SJSA1 (cell line): ENCODE measurements at regions not wholly inside any gene's neighbourhood (a gene's known extent, or its start where the extent isn't known, plus 50 kb on each side); places are given as distances from the start of the nearest gene placed in this dataset.

ENCODE experiments used
- DNase-seq, 2 experiments: peaks; one replicate each; pipeline ENCODE4 v3.0.0-alpha.2; 2015 to 2020; ENCODE audit warnings: low spot score in 2 of 2, low read depth in 1 of 2
- H3K27ac ChIP-seq: fragments of 250-450 bp; sonication (Bioruptor Pico); 2 replicates; pipeline ENCODE4 v1.5.1; 2020; ENCODE audit warnings: mild to moderate bottlenecking, moderate library complexity
- H3K27me3 ChIP-seq: fragments of 250-450 bp; sonication (Bioruptor Pico); replicated peaks from 2 replicates; pipeline ENCODE4 v1.5.1; 2020; ENCODE audit warnings: mild to moderate bottlenecking, moderate library complexity
- H3K36me3 ChIP-seq: fragments of 250-450 bp; sonication (Bioruptor Pico); 2 replicates; pipeline ENCODE4 v1.5.1; 2020; ENCODE audit warnings: mild to moderate bottlenecking
- H3K4me1 ChIP-seq: fragments of 250-450 bp; sonication (Bioruptor Pico); replicated peaks from 2 replicates; pipeline ENCODE4 v1.6.1; 2021; ENCODE audit warnings: mild to moderate bottlenecking
- H3K4me3 ChIP-seq: fragments of 250-450 bp; sonication (Bioruptor Pico); 2 replicates; pipeline ENCODE4 v1.5.1; 2020; ENCODE audit warnings: mild to moderate bottlenecking
- H3K9me3 ChIP-seq: fragments of 250-450 bp; sonication (Bioruptor Pico); replicated peaks from 2 replicates; pipeline ENCODE4 v1.5.1; 2020; ENCODE audit warnings: mild to moderate bottlenecking

DNA sequence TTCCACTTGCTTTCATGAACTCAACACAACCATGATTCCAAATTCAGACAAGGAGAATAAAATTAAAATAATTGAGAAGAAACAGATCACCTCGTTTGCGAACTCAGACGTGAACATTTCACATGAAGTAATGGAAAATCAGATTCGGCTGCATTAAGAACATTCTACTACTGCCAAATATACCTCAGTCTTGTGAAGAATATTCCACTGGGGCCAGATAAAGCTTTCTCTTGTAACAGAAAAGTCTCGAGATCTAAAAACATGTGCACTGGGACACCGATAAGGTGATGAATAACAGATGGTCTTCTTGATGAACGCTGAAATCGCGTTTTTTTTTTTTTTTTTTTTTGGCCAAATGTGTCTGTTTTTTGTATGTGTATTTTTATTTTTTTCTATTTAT lies 761.1 kb downstream of the BRD1 start:
- no peaks in the 10 kb centered on the region for H3K27me3 ChIP-seq
- DNase-seq: no peak
- no peak overlapping the region for H3K27ac ChIP-seq
- H3K9me3 ChIP-seq: no peaks in the 10 kb centered on the region; the same call in 1 of the 2 replicates
- no peak overlapping the region for H3K4me3 ChIP-seq
- H3K36me3 ChIP-seq: no peaks in the 10 kb centered on the region
- H3K4me1 ChIP-seq: no peaks in the 10 kb centered on the region

DNA sequence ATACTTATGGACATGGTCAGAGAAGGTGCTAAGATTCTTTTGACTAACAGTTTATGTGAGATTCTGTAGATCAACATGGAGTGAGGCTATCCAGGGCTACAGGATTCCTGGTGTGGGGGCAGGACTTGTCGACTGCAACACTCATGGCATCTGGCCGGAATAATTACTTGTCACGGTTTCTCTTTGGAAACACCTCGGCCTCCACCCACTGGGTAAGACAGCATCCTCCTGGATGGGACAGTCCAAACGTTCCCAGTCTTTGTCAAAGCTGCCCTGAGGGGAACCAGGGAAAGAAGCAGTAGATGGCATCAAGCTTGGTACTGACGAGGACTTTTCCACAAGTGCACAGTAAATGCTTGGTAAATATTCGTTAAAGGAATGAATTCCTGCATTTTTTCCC lies 762.8 kb downstream of the BRD1 start:
- no peak for DNase-seq
- Histone ChIP-seq H3K36me3 (no peaks in the 10 kb centered on the region), H3K9me3 (no peaks in the 10 kb centered on the region; the same call in 1 of the 2 replicates), H3K27ac (no peak overlapping the region), H3K4me3 (no peak overlapping the region), H3K4me1 (no peaks in the 10 kb centered on the region), H3K27me3 (no peaks in the 10 kb centered on the region)

DNA sequence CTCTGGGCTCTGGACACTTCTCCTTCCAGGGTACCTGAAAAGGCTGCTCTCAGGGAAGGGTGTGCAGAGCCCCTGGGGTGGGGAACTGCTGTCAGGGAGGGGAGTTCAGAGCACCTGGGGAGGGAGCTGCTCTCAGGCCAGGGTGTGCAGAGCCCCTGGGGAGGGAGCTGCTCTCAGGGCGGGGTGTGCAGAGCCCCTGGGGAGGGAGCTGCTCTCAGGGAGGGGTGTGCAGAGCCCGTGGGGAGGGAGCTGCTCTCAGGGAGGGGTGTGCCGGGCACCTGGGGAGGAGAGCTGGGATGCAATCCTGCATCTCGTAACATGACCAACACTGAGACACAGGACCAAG lies 764.2 kb downstream of the BRD1 start:
- no peaks in the 10 kb centered on the region for H3K27me3 ChIP-seq
- H3K9me3 ChIP-seq: no peaks in the 10 kb centered on the region; the same call in 1 of the 2 replicates
- H3K4me1 ChIP-seq: no peaks in the 10 kb centered on the region
- H3K27ac ChIP-seq: no peak overlapping the region
- no peak for DNase-seq
- H3K36me3 ChIP-seq: no peaks in the 10 kb centered on the region
- no peak overlapping the region for H3K4me3 ChIP-seq

GRCh38 chr22:49062802-49063544 lies 764.7 kb downstream of the BRD1 start:
- Histone ChIP-seq H3K4me1 (no peaks in the 10 kb centered on the region), H3K36me3 (no peaks in the 10 kb centered on the region), H3K27ac (no peak overlapping the region), H3K4me3 (no peak overlapping the region), H3K27me3 (no peaks in the 10 kb centered on the region), H3K9me3 (no peaks in the 10 kb centered on the region; the same call in 1 of the 2 replicates)
- no peak for DNase-seq

- Histone ChIP-seq H3K4me3 (no peak overlapping the region), H3K27ac (no peak overlapping the region), H3K9me3 (no peaks in the 10 kb centered on the region; the same call in 1 of the 2 replicates), H3K27me3 (no peaks in the 10 kb centered on the region), H3K36me3 (no peaks in the 10 kb centered on the region), H3K4me1 (no peaks in the 10 kb centered on the region)
- DNase-seq: no peak
These were observed 765.4 kb downstream of the BRD1 start for GRCh38 chr22:49062155-49062801.

- no peak for DNase-seq
- no peaks in the 10 kb centered on the region for H3K36me3 ChIP-seq
- no peak overlapping the region for H3K27ac ChIP-seq
- H3K27me3 ChIP-seq: no peaks in the 10 kb centered on the region
- no peaks in the 10 kb centered on the region for H3K4me1 ChIP-seq
- H3K4me3 ChIP-seq: no peak overlapping the region
- peaks cover 2% of the 10 kb centered on the region; the same call in 1 of the 2 replicates for H3K9me3 ChIP-seq
These were observed 769.8 kb downstream of the BRD1 start for GRCh38 chr22:49057910-49058309.

DNA sequence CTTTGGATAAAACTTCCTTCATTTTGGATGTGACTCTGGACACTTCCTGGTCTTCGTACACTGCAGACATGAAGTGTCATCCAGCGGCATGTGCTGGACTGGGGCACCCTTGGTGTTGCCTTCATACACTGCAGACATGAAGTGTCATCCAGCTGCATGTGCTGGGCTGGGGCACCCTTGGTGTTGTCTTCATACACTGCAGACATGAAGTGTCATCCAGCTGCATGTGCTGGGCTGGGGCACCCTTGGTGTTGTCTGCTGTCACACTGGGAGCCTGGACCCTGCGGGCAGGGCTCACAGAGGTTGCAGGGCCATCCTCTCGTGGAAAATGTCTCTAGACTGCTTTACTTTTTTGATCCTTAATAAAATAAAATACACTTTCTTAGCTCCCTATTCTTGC lies 771.4 kb downstream of the BRD1 start:
- H3K9me3 ChIP-seq: peaks cover 2% of the 10 kb centered on the region; the same call in 1 of the 2 replicates

GRCh38 chr22:49055406-49055805 lies 772.3 kb downstream of the BRD1 start:
- 0 out of 2 replicates have a peak, but pooled peaks cover 2% of the 10 kb centered on the region for H3K9me3 ChIP-seq
- H3K4me1 ChIP-seq: no peaks in the 10 kb centered on the region
- no peaks in the 10 kb centered on the region for H3K27me3 ChIP-seq
- DNase-seq: no peak
- H3K36me3 ChIP-seq: no peaks in the 10 kb centered on the region
- H3K4me3 ChIP-seq: no peak overlapping the region
- no peak overlapping the region for H3K27ac ChIP-seq

More for the DNA sequence above, 771.4 kb downstream of the BRD1 start:
- Histone ChIP-seq H3K27ac (no peak overlapping the region), H3K27me3 (no peaks in the 10 kb centered on the region), H3K36me3 (no peaks in the 10 kb centered on the region), H3K4me3 (no peak overlapping the region), H3K4me1 (no peaks in the 10 kb centered on the region)
- no peak for DNase-seq

DNA sequence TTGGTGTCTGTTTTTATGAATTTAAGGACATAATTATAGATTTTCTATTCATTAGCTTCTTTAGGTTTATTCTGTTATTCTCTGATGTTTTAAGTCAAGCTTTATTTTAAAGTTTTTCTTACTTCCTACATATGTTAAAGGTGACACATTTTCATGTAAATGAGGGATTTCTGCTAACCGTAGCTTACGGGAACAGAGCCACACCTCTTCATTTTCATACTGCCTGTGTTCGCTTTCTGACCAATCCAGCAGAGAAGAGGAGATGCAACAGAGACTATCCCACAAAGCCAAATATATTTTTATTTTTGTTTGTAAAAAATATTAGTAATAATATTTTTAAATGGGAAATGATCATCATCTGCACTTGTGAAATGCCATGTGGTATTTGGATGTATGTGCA lies 774.1 kb downstream of the BRD1 start:
- Histone ChIP-seq H3K9me3 (peaks cover 2% of the 10 kb centered on the region; the same call in 1 of the 2 replicates), H3K27ac (no peak overlapping the region), H3K27me3 (no peaks in the 10 kb centered on the region), H3K4me1 (no peaks in the 10 kb centered on the region), H3K36me3 (no peaks in the 10 kb centered on the region), H3K4me3 (no peak overlapping the region)
- DNase-seq: no peak

DNA sequence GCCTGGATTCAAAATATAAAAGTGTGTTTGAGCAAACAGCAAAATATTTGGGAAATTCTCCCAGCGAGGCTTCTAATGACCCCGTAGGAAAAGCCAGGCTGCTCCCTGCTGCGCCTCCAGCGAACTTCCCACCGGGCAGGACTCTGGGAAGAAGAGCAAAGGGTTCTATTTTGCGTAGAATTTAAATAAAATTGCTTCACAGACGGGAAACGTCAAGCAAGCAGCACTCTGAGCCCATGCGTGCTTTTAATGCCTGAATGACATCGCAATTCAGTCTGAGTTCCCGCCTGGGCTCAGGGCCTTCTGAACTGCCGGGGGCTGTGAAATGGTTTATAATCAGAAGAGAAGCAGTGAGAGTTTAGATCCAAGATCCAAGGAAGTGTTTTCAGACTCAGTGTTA lies 775.1 kb downstream of the BRD1 start:
- Histone ChIP-seq H3K4me1 (no peaks in the 10 kb centered on the region), H3K36me3 (no peaks in the 10 kb centered on the region), H3K27me3 (no peaks in the 10 kb centered on the region), H3K9me3 (peaks cover 2% of the 10 kb centered on the region; the same call in 1 of the 2 replicates), H3K4me3 (no peak overlapping the region), H3K27ac (no peak overlapping the region)
- DNase-seq: no peak

DNA sequence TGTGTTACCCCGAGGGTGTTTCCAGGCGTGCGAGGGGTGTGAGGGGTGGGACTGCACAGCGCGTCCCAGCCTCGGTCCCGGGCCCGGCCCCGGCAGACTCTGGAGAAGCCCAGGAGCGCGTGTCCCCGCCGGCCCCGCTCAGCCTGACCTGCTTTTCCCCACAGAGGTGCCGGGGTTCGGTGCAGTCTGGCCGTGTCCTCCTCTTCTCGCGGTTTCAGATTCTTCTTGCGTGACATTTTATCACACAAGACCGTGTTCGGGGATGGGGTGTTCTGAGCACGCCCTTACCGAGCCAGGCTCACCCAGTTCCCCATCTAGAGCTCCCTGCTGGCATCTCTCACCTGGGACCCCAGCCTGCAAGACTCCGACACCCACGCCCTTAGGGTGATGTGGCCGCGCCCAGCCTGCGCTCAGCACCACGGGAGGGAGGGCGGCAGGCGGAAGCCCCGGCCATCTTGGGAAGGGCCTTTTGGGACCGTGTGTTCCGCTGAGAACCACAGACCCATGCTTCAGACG lies 775.6 kb downstream of the BRD1 start:
- no peak overlapping the region for H3K4me3 ChIP-seq
- no peaks in the 10 kb centered on the region for H3K27me3 ChIP-seq
- no peak for DNase-seq
- H3K9me3 ChIP-seq: peaks cover 2% of the 10 kb centered on the region; the same call in 1 of the 2 replicates
- no peaks in the 10 kb centered on the region for H3K4me1 ChIP-seq
- H3K36me3 ChIP-seq: no peaks in the 10 kb centered on the region
- H3K27ac ChIP-seq: no peak overlapping the region

DNA sequence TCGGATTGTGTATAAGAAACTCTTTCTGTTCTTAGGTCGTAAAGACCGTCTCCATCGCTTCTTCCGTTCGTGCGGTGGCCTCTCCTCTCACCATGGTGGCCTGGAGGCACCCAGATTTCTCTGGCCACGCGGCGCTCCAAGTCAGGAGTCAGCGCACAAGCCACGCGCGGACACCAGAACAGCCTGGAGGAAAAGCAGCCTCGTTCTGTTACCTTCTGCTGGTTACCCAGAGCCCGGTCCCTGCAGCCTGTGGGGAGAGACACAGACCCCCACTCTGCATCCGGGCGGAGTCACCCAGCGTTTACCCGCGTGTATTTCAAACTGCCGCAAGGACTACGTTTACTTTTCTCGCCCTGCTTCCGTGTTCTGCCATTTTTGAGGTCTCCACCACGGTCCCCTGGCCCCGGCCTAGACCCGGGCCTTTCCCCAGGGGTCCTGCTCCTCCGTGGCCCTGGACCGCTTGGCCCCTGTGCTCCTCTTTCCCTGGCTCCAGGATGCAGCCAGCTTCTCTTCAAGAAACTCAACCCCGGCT lies 776.1 kb downstream of the BRD1 start:
- H3K27ac ChIP-seq: no peak overlapping the region
- no peaks in the 10 kb centered on the region for H3K27me3 ChIP-seq
- no peaks in the 10 kb centered on the region for H3K4me1 ChIP-seq
- no peaks in the 10 kb centered on the region for H3K36me3 ChIP-seq
- peaks cover 2% of the 10 kb centered on the region; the same call in 1 of the 2 replicates for H3K9me3 ChIP-seq
- no peak overlapping the region for H3K4me3 ChIP-seq
- DNase-seq: no peak

GRCh38 chr22:49049691-49050090 lies 778.0 kb downstream of the BRD1 start:
- H3K27me3 ChIP-seq: no peaks in the 10 kb centered on the region
- no peak for DNase-seq
- H3K9me3 ChIP-seq: no peaks in the 10 kb centered on the region; the same call in 1 of the 2 replicates
- no peaks in the 10 kb centered on the region for H3K4me1 ChIP-seq
- no peak overlapping the region for H3K4me3 ChIP-seq
- H3K36me3 ChIP-seq: no peaks in the 10 kb centered on the region
- no peak overlapping the region for H3K27ac ChIP-seq

- no peaks in the 10 kb centered on the region; the same call in 1 of the 2 replicates for H3K9me3 ChIP-seq
- no peak for DNase-seq
- H3K4me3 ChIP-seq: no peak overlapping the region
- no peak overlapping the region for H3K27ac ChIP-seq
- H3K4me1 ChIP-seq: no peaks in the 10 kb centered on the region
- no peaks in the 10 kb centered on the region for H3K36me3 ChIP-seq
- no peaks in the 10 kb centered on the region for H3K27me3 ChIP-seq
These were observed 779.1 kb downstream of the BRD1 start for GRCh38 chr22:49048591-49048990.
